K562 (cell line): ENCODE measurements at regions not wholly inside any gene's neighbourhood (a gene's known extent, or its start where the extent isn't known, plus 50 kb on each side); places are given as distances from the start of the nearest gene placed in this dataset.

Experiments
- ARID3A ChIP-seq: IDR thresholded peaks from 2 replicates; pipeline ENCODE4 v1.6.1; 2012; ENCODE audit warnings: low read depth, low read length, improper control_type of control experiment, borderline replicate concordance
- BRF2 ChIP-seq: IDR thresholded peaks from 3 replicates; pipeline ENCODE4 v1.6.1; 2011; ENCODE audit warnings: borderline replicate concordance, mild to moderate bottlenecking; ENCODE audit not compliant: insufficient read length, insufficient read depth
- ESRRB ChIP-seq: fragments of 250-450 bp; sonication (Bioruptor Pico); IDR thresholded peaks from 2 replicates; pipeline ENCODE4 v1.5.0; 2020; ENCODE audit warnings: mild to moderate bottlenecking, moderate library complexity, borderline replicate concordance
- HEY1 ChIP-seq: fragments of 250-450 bp; sonication (Bioruptor Pico); IDR thresholded peaks from 2 replicates; pipeline ENCODE4 v1.5.0; 2020; ENCODE audit warnings: mild to moderate bottlenecking, moderate library complexity, borderline replicate concordance
- MAFG ChIP-seq: fragments of 450-650 bp; conservative IDR thresholded peaks from 2 replicates; pipeline ENCODE4 v1.6.1; 2016; ENCODE audit warnings: missing genetic modification characterization, missing compliant biosample characterization
- MAZ ChIP-seq, 2 experiments: fragments of 450-650 bp in 1 of 2; sonication (generic) in 1 of 2; formaldehyde crosslinking; IDR thresholded peaks in 1 of 2; conservative IDR thresholded peaks in 1 of 2; 2 replicates each; pipeline versions ENCODE4 v1.4.0 to v1.5.0; 2020; ENCODE audit warnings: mild to moderate bottlenecking in 1 of 2, missing genetic modification reagents in 1 of 2
- NFE2L1 ChIP-seq: fragments of 450-650 bp; IDR thresholded peaks from 2 replicates; pipeline ENCODE4 v1.6.1; 2016; ENCODE audit warnings: missing genetic modification characterization, low read depth, mild to moderate bottlenecking, missing compliant biosample characterization, moderate library complexity, borderline replicate concordance
- PHTF2 ChIP-seq: fragments of 250-450 bp; sonication (Bioruptor Pico); IDR thresholded peaks from 2 replicates; pipeline ENCODE4 v1.5.0; 2021; ENCODE audit warnings: mild to moderate bottlenecking
- SAFB2 ChIP-seq: fragments of 200-400 bp; formaldehyde crosslinking; IDR thresholded peaks from 2 replicates; pipeline ENCODE4 v1.6.1; 2018; ENCODE audit warnings: borderline replicate concordance, low read length, low read depth, moderate library complexity; ENCODE audit not compliant: severe bottlenecking
- SMARCE1 ChIP-seq: fragments of 450-650 bp; IDR thresholded peaks from 2 replicates; pipeline ENCODE4 v1.7.1; 2016; ENCODE audit warnings: mild to moderate bottlenecking
- TFE3 ChIP-seq: fragments of 450-650 bp; formaldehyde crosslinking; IDR thresholded peaks from 2 replicates; pipeline ENCODE4 v1.4.0; 2020; ENCODE audit warnings: mild to moderate bottlenecking, mixed read lengths
- ZNF175 ChIP-seq: fragments of 200-800 bp; sonication (Bioruptor generic); IDR thresholded peaks from 2 replicates; pipeline ENCODE4 v1.6.1; 2016; ENCODE audit warnings: low read depth, mild to moderate bottlenecking, missing genetic modification characterization, missing compliant biosample characterization
- ZNF407 ChIP-seq: fragments of 450-650 bp; IDR thresholded peaks from 2 replicates; pipeline ENCODE4 v1.6.1; 2016; ENCODE audit warnings: low read depth
- ZNF76 ChIP-seq: fragments of 250-450 bp; sonication (Bioruptor Pico); IDR thresholded peaks from 2 replicates; pipeline ENCODE4 v1.4.0; 2020; ENCODE audit warnings: mild to moderate bottlenecking, moderate library complexity, borderline replicate concordance

- TF ChIP-seq TFE3 (CRISPR knock-in tag) (peak; percentile 92), SMARCE1 (no peak), NFE2L1 (peak; percentile 15; the same call in 1 of the 2 replicates), BRF2 (no peak), PHTF2 (CRISPR knock-in tag) (no peak), MAZ (CRISPR knock-in tag; conservative IDR thresholded peaks at IDR 0.05 in 1 of 2, IDR thresholded peaks at IDR 0.05 in 1 of 2) (0 out of 4 replicates have a peak, but pooled peaks of 1 of the 2 experiments have one; percentile 24), SAFB2 (no peak), ZNF76 (no peak), HEY1 (CRISPR knock-in tag) (no peak), ARID3A (no peak), MAFG (tag) (peak; percentile 84), ZNF175 (CRISPR knock-in tag) (no peak), ESRRB (no peak), ZNF407 (no peak)
These were observed 195.8 kb upstream of the MKLN1 start (continued) for GRCh38 chr7:131131746-131132431.
